Upper lobe of left lung (tissue), 4 donors: ENCODE measurements at regions not wholly inside any gene's neighbourhood (a gene's known extent, or its start where the extent isn't known, plus 50 kb on each side); places are given as distances from the start of the nearest gene placed in this dataset.

Experiments used
- POLR2A ChIP-seq, 4 donors: fragments of 450-650 bp; IDR thresholded peaks; one replicate each; pipeline ENCODE4 v1.5.1; 2016 to 2017; ENCODE audit warnings: antibody characterized with exemption in 4 of 4, mild to moderate bottlenecking in 2 of 4
- POLR2AphosphoS5 ChIP-seq, 2 donors: sonication (generic); formaldehyde crosslinking; IDR thresholded peaks; one replicate each; pipeline ENCODE4 v1.5.1; 2017; ENCODE audit warnings: antibody characterized with exemption in 2 of 2
- TF ChIP-seq, protein P1 (sequence below), 6 experiments: fragments of 450-650 bp in 4 of 6; fragments of 200-600 bp in 2 of 6; sonication (generic) in 2 of 6; IDR thresholded peaks; one replicate each; pipeline ENCODE4 v1.5.1; 2016 to 2019; ENCODE audit warnings: antibody characterized with exemption in 6 of 6

DNA sequence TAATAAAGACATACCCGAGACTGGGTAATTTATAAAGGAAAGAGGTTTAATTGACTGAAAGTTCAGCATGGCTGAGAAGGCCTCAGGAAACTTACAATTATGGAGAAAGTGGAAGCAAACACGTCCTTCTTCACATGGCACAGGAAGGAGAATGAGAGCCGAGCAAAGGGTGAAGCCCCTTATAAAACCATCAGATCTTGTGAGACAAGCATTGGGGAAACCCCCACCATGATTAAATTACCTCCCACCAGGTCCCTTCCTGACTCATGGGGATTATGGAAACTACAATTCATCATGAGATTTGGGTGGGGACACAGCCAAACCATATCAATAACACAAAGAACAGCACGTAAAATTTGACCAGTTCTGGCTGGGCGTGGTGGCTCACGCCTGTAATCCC, 85.6 kb upstream of the ATF7IP start:
- TF ChIP-seq, protein P1, sequence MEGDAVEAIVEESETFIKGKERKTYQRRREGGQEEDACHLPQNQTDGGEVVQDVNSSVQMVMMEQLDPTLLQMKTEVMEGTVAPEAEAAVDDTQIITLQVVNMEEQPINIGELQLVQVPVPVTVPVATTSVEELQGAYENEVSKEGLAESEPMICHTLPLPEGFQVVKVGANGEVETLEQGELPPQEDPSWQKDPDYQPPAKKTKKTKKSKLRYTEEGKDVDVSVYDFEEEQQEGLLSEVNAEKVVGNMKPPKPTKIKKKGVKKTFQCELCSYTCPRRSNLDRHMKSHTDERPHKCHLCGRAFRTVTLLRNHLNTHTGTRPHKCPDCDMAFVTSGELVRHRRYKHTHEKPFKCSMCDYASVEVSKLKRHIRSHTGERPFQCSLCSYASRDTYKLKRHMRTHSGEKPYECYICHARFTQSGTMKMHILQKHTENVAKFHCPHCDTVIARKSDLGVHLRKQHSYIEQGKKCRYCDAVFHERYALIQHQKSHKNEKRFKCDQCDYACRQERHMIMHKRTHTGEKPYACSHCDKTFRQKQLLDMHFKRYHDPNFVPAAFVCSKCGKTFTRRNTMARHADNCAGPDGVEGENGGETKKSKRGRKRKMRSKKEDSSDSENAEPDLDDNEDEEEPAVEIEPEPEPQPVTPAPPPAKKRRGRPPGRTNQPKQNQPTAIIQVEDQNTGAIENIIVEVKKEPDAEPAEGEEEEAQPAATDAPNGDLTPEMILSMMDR (IDR thresholded peaks at IDR 0.05) = no peak
- TF ChIP-seq POLR2AphosphoS5 (IDR thresholded peaks at IDR 0.05) (no peak), POLR2A (IDR thresholded peaks at IDR 0.05) (no peak)
